GM12801 (cell line): ENCODE measurements at regions not wholly inside any gene's neighbourhood (a gene's known extent, or its start where the extent isn't known, plus 50 kb on each side); places are given as distances from the start of the nearest gene placed in this dataset.

ENCODE experiments used
- TF ChIP-seq, protein P1 (sequence below): IDR thresholded peaks from one replicate; pipeline ENCODE4 v1.5.1; 2011; ENCODE audit warnings: control low read depth; ENCODE audit not compliant: insufficient read length; ENCODE audit errors: extremely low read depth

DNA sequence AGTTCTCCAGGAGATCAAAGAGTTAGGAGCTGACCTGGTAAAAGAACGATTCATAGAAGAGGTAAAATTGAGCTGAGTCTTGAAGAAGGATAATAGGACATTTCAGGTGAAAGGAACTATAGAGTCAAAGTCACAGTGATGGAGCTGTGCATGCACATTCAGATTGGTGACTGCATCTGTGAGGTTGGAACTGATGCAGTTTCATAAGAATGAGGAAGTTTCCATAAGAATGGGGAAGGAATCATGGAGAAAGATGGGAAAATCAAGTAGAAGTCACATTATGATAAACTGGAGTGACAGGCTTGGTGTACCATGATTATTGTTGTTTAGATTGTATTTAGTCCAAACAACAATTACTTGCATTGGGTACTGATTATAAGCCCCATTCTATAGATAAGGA lies 232.2 kb downstream of the FAM76B start:
- TF ChIP-seq, protein P1, sequence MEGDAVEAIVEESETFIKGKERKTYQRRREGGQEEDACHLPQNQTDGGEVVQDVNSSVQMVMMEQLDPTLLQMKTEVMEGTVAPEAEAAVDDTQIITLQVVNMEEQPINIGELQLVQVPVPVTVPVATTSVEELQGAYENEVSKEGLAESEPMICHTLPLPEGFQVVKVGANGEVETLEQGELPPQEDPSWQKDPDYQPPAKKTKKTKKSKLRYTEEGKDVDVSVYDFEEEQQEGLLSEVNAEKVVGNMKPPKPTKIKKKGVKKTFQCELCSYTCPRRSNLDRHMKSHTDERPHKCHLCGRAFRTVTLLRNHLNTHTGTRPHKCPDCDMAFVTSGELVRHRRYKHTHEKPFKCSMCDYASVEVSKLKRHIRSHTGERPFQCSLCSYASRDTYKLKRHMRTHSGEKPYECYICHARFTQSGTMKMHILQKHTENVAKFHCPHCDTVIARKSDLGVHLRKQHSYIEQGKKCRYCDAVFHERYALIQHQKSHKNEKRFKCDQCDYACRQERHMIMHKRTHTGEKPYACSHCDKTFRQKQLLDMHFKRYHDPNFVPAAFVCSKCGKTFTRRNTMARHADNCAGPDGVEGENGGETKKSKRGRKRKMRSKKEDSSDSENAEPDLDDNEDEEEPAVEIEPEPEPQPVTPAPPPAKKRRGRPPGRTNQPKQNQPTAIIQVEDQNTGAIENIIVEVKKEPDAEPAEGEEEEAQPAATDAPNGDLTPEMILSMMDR, result no peak

DNA sequence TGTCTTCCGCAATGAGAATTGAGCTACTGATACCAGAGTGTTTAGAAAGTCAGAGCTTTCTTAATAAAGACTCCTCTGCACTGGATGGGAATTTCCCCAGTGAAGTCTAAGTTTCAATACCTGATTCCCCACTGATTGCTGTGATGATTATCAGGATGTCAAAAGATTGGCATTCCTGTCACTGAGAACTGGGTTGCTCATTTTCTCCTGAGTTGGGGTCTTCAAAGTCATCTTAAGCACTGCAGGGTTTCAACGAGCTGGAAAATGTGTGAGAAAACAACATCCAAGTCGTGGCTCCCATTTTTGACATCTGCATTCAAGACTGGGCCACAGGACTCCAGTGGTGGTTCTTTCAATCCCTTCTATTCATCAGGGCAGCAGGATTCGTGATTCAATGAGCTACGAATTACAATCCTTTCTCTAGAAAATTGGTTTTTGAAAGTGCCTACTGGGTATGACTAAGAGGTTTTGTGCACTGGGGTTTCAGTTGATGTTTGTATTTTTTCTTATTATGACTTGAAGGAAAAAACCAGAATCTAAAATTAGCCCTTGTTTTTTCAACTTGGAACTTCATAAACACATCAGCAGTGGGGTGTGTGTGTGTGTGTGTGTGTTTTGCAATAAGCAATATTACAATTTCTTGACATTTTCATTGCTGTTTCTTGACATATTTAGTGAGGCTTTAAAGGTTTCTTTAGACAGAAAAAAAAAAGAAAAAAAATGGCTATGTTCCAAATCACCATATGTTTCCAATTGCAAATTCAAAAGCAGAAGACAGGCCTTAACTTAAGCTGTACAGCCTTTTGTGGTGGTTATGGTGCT lies 233.0 kb downstream of the FAM76B start:
- TF ChIP-seq, protein P1, result no peak

DNA sequence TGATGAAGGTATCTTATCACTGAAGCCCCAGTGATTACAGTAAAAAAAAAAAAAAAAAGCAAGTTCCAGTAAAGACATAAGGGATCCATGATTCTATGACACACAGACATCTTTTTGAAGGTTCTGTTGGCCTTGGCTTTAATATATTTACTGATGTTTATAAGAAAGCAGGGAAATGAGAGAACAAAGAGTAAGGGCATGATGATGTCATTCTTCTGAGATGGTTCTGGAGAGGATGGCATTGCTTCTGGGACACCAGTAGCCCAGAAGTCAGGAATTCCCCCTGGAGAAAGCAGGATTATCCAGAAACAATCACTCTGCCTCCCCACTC lies 233.6 kb downstream of the FAM76B start:
- TF ChIP-seq, protein P1, result no peak

DNA sequence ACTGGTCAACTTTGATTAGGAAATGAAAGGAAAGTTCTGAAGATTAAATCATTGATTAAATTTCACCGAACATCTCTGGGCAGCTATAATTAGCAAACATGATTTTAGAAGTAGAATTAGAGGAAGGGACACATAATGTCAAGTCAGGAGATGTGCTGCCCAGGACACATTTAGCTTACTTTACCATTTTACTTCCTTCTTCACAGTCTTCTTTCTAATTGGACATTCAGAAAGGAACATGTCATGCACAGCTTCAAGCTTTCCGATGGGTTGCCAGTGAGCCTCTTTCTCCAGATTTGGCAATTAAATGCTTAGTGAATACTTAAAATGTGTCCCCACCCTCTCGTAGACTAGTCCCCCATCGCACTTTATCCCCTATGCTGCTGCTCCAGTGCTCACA lies 234.7 kb downstream of the FAM76B start:
- TF ChIP-seq, protein P1, result no peak

DNA sequence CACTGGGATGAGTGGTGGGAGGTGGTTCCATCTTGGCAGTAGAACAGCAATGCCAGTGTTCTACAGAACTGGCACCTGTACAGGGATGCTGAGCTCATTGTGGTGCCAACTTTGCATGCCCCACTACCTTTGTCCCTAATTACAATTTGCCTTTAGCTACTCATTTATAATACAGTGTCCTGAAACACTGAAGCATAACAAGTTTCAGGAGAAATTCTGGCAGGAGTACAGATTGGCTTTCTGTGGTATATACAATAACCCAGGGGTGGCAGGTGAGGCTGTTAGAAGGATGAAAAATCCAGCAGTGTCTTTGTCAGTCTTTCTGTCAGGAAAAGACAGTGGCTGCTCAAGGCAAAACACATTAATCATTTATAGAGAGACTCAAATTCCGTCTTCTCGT lies 240.3 kb downstream of the FAM76B start:
- TF ChIP-seq, protein P1, result no peak

GRCh38 chr11:95548416-95548815 lies 241.2 kb downstream of the FAM76B start:
- TF ChIP-seq, protein P1, result no peak

DNA sequence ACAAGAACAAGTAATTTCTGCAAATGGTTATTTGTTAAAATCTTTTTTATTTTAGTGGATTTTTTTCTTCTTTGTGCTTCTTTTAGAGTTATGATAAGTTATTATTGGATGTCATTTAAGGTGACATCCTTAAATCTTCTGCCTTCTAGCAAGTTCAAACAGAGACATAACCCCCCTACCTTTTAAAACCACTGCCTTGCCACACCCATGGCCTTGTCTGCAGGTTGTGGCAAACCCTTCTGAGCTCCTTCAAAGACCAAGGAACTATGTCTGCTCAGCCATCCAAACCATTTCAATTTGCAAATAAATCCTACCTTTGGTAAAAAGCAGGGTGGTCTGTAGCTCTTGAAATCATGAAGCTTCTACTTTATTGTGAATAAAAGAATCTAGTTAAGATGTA lies 241.6 kb downstream of the FAM76B start:
- TF ChIP-seq, protein P1, result no peak
